HepG2 (cell line): ENCODE measurements at regions not wholly inside any gene's neighbourhood (a gene's known extent, or its start where the extent isn't known, plus 50 kb on each side); places are given as distances from the start of the nearest gene placed in this dataset.

Experiments
- BRD4 ChIP-seq: sonication (generic); formaldehyde crosslinking; IDR thresholded peaks from 2 replicates; pipeline ENCODE4 v1.4.0; 2020; ENCODE audit warnings: missing genetic modification reagents
- CREB1 ChIP-seq, 2 experiments: fragments of 450-650 bp in 1 of 2; IDR thresholded peaks; 2 replicates each; pipeline ENCODE4 v1.6.1; 2016 to 2017; ENCODE audit warnings: control low read depth in 1 of 2, mild to moderate bottlenecking in 1 of 2, missing compliant biosample characterization in 1 of 2, missing genetic modification characterization in 1 of 2
- DZIP1 ChIP-seq: sonication (generic); formaldehyde crosslinking; IDR thresholded peaks from 2 replicates; pipeline ENCODE4 v1.5.0; 2020; ENCODE audit warnings: mild to moderate bottlenecking, missing genetic modification reagents
- GATAD2A ChIP-seq: IDR thresholded peaks from 2 replicates; pipeline ENCODE4 v1.6.1; 2016
- HNRNPL ChIP-seq: fragments of 200-400 bp; formaldehyde crosslinking; IDR thresholded peaks from 2 replicates; pipeline ENCODE4 v1.6.1; 2017; ENCODE audit warnings: mild to moderate bottlenecking, low read depth, low read length
- KAT2B ChIP-seq: fragments of 150-350 bp; IDR thresholded peaks from 2 replicates; pipeline ENCODE4 v1.6.1; 2014; ENCODE audit warnings: low read depth, low read length, borderline replicate concordance
- RXRB ChIP-seq: IDR thresholded peaks from 2 replicates; pipeline ENCODE4 v1.6.1; 2016; ENCODE audit warnings: borderline replicate concordance, missing genetic modification reagents, missing compliant biosample characterization
- SAP130 ChIP-seq: IDR thresholded peaks from 2 replicates; pipeline ENCODE4 v1.6.1; 2016; ENCODE audit warnings: low read depth
- TERF1 ChIP-seq: sonication (generic); formaldehyde crosslinking; IDR thresholded peaks from 2 replicates; pipeline ENCODE4 v1.8.0; 2022; ENCODE audit warnings: mild to moderate bottlenecking, missing genetic modification reagents, moderate library complexity
- ZNF234 ChIP-seq: sonication (generic); formaldehyde crosslinking; conservative IDR thresholded peaks from 2 replicates; pipeline ENCODE4 v1.5.1; 2020; ENCODE audit warnings: mild to moderate bottlenecking, missing genetic modification reagents
- ZNF24 ChIP-seq: fragments of 450-650 bp; IDR thresholded peaks from 2 replicates; pipeline ENCODE4 v1.6.1; 2017; ENCODE audit warnings: antibody characterized with exemption, mild to moderate bottlenecking
- ZNF30 ChIP-seq: sonication (generic); formaldehyde crosslinking; IDR thresholded peaks from 2 replicates; pipeline ENCODE4 v1.5.0; 2020; ENCODE audit warnings: mild to moderate bottlenecking, missing genetic modification reagents
- ZNF354B ChIP-seq: sonication (generic); formaldehyde crosslinking; IDR thresholded peaks from 2 replicates; pipeline ENCODE4 v1.8.0; 2022; ENCODE audit warnings: mild to moderate bottlenecking, missing genetic modification reagents
- ZNF652 ChIP-seq: IDR thresholded peaks from 2 replicates; pipeline ENCODE4 v1.6.1; 2016; ENCODE audit warnings: low read depth, borderline replicate concordance
- TF ChIP-seq, protein P1 (sequence below): sonication (generic); formaldehyde crosslinking; IDR thresholded peaks from 2 replicates; pipeline ENCODE4 v1.5.0; 2020; ENCODE audit warnings: mild to moderate bottlenecking, missing genetic modification reagents
- TF ChIP-seq, protein P2 (sequence below): sonication (generic); formaldehyde crosslinking; conservative IDR thresholded peaks from 2 replicates; pipeline ENCODE4 v1.4.0; 2020; ENCODE audit warnings: mild to moderate bottlenecking, missing genetic modification reagents, moderate library complexity

DNA sequence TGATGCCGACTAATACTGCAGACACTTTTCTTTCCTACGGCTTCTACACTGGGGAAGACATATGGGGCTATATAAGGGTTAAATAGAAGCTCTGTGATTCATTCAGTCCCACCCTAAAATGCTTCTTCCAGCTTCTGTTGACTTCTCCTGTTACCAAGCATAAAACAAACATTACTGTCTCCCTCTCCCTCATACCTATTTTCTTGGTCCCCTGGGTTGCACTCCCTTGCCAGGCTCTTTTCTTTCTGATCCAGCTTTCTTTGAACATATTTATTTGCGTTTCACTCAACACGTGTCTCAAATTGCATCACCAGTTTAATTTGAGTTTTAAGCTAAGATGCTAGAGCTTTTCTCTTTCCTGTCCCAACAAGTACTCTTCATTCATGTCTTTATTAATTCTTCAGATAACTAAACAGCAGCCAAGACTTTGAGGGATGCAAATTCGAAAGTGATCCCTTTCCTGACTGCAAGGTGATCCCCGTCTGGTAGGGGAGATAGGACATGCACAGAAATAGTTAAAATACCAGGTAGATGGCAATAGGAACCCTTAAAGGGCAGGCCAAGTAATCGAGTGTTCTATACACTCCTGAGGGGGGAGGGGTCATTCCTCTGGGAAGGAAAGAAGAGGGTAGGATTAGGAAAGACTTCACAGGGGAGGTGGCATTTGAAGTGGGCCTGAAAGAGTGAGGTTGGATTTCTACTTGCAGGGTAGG lies 198.6 kb upstream of the BCL6 start (continued):
- TF ChIP-seq CREB1 (IDR thresholded peaks at IDR 0.05) (no peak), CREB1 (CRISPR knock-in tag; IDR thresholded peaks at IDR 0.05) (0 out of 2 replicates have a peak, but pooled peaks have one; percentile 35), SAP130 (CRISPR knock-in tag) (no peak), ZNF24 (no peak), TERF1 (CRISPR knock-in tag) (no peak), KAT2B (no peak), RXRB (CRISPR knock-in tag) (0 out of 2 replicates have a peak, but pooled peaks have one; percentile 43), ZNF30 (no peak), HNRNPL (no peak), DZIP1 (CRISPR knock-in tag) (no peak), ZNF234 (CRISPR knock-in tag) (no peak), ZNF354B (no peak), GATAD2A (CRISPR knock-in tag) (peak; percentile 58), ZNF652 (CRISPR knock-in tag) (peak; percentile 95), BRD4 (CRISPR knock-in tag) (no peak)
- TF ChIP-seq, protein P1, sequence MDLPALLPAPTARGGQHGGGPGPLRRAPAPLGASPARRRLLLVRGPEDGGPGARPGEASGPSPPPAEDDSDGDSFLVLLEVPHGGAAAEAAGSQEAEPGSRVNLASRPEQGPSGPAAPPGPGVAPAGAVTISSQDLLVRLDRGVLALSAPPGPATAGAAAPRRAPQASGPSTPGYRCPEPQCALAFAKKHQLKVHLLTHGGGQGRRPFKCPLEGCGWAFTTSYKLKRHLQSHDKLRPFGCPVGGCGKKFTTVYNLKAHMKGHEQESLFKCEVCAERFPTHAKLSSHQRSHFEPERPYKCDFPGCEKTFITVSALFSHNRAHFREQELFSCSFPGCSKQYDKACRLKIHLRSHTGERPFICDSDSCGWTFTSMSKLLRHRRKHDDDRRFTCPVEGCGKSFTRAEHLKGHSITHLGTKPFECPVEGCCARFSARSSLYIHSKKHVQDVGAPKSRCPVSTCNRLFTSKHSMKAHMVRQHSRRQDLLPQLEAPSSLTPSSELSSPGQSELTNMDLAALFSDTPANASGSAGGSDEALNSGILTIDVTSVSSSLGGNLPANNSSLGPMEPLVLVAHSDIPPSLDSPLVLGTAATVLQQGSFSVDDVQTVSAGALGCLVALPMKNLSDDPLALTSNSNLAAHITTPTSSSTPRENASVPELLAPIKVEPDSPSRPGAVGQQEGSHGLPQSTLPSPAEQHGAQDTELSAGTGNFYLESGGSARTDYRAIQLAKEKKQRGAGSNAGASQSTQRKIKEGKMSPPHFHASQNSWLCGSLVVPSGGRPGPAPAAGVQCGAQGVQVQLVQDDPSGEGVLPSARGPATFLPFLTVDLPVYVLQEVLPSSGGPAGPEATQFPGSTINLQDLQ (CRISPR knock-in tag) = no peak
- TF ChIP-seq, protein P2, sequence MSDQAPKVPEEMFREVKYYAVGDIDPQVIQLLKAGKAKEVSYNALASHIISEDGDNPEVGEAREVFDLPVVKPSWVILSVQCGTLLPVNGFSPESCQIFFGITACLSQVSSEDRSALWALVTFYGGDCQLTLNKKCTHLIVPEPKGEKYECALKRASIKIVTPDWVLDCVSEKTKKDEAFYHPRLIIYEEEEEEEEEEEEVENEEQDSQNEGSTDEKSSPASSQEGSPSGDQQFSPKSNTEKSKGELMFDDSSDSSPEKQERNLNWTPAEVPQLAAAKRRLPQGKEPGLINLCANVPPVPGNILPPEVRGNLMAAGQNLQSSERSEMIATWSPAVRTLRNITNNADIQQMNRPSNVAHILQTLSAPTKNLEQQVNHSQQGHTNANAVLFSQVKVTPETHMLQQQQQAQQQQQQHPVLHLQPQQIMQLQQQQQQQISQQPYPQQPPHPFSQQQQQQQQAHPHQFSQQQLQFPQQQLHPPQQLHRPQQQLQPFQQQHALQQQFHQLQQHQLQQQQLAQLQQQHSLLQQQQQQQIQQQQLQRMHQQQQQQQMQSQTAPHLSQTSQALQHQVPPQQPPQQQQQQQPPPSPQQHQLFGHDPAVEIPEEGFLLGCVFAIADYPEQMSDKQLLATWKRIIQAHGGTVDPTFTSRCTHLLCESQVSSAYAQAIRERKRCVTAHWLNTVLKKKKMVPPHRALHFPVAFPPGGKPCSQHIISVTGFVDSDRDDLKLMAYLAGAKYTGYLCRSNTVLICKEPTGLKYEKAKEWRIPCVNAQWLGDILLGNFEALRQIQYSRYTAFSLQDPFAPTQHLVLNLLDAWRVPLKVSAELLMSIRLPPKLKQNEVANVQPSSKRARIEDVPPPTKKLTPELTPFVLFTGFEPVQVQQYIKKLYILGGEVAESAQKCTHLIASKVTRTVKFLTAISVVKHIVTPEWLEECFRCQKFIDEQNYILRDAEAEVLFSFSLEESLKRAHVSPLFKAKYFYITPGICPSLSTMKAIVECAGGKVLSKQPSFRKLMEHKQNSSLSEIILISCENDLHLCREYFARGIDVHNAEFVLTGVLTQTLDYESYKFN (CRISPR knock-in tag) = 0 out of 2 replicates have a peak, but pooled peaks have one; percentile 27
